B cell (primary cell): ENCODE measurements at regions not wholly inside any gene's neighbourhood (a gene's known extent, or its start where the extent isn't known, plus 50 kb on each side); places are given as distances from the start of the nearest gene placed in this dataset.
"Not testable (repeated sequence)": the region's sequence is repeated elsewhere in the genome, so short reads cannot be mapped to it uniquely, and the experiment has no call there.

Source experiments
- ATAC-seq: fragments of 200-7000 bp; cut with Tn5 transposase; one replicate; pipeline ENCODE4 v1.10.0; 2021; ENCODE audit warnings: low read depth, mild to moderate bottlenecking, moderate number of reproducible peaks, moderate library complexity
- CTCF ChIA-PET: fragments of 350-600 bp; sonication (Branson Sonifier 250); formaldehyde crosslinking; loops from one replicate; lab custom pipeline; 2021; ENCODE audit warnings: antibody characterized with exemption, inconsistent platforms; lab: Charles Lee
- POLR2A ChIA-PET: fragments of 350-600 bp; sonication (Branson Sonifier 250); formaldehyde crosslinking; loops from one replicate; lab custom pipeline; 2021; ENCODE audit warnings: antibody characterized with exemption; lab: Charles Lee
- DNase-seq: peaks from one replicate; pipeline ENCODE4 v3.0.0; 2013
- H2AFZ ChIP-seq: 2 replicates; pipeline ENCODE4 v1.6.1; 2012; ENCODE audit warnings: mild to moderate bottlenecking, low read depth, low read length; ENCODE audit not compliant: insufficient read depth, poor library complexity, severe bottlenecking
- H3K27ac ChIP-seq, 2 donors: 1 replicate in 1 of 2; 2 replicates in 1 of 2; pipeline ENCODE4 v1.5.1; 2012 to 2013; ENCODE audit warnings: low read length in 2 of 2, mild to moderate bottlenecking in 2 of 2, moderate library complexity in 1 of 2
- H3K27me3 ChIP-seq, 4 experiments: fragments of 200-600 bp in 1 of 4; sonication (generic) in 1 of 4; replicated peaks in 1 of 4; 1 replicate in 2 of 4; 2 replicates in 2 of 4; pipeline versions ENCODE4 v1.6.1 to v1.7.0; 2013 to 2016; ENCODE audit warnings: low read length in 3 of 4, mild to moderate bottlenecking in 2 of 4, mixed read lengths in 1 of 4, moderate library complexity in 1 of 4; ENCODE audit not compliant: insufficient read depth in 4 of 4, control insufficient read depth in 3 of 4; ENCODE audit errors: control extremely low read depth in 1 of 4
- H3K36me3 ChIP-seq, 2 experiments: replicated peaks in 1 of 2; 1 replicate in 1 of 2; 2 replicates in 1 of 2; pipeline versions ENCODE4 v1.6.1 to v1.7.1; 2013; ENCODE audit warnings: low read length in 1 of 2; ENCODE audit not compliant: insufficient read depth in 2 of 2, control insufficient read depth in 1 of 2; ENCODE audit errors: control extremely low read depth in 1 of 2, extremely low read depth in 1 of 2
- H3K4me1 ChIP-seq, 2 donors: fragments of 200-600 bp in 1 of 2; sonication (generic) in 1 of 2; 1 replicate in 1 of 2; 2 replicates in 1 of 2; pipeline versions ENCODE4 v1.5.1 to v1.6.1; 2013 to 2017; ENCODE audit warnings: low read length in 2 of 2; ENCODE audit not compliant: control insufficient read depth in 2 of 2, insufficient read depth in 2 of 2
- H3K4me2 ChIP-seq: replicated peaks from 2 replicates; pipeline ENCODE3; 2012; ENCODE audit warnings: mild to moderate bottlenecking, low read depth, low read length; ENCODE audit not compliant: poor library complexity, severe bottlenecking
- H3K4me3 ChIP-seq, 5 experiments: fragments of 200-600 bp in 1 of 5; sonication (generic) in 1 of 5; 1 replicate in 3 of 5; 2 replicates in 2 of 5; pipeline versions ENCODE4 v1.5.1 to v1.7.0; 2011 to 2016; ENCODE audit warnings: low read length in 4 of 5, mild to moderate bottlenecking in 4 of 5, low read depth in 2 of 5, control low read depth in 1 of 5, moderate library complexity in 1 of 5; ENCODE audit not compliant: insufficient read depth in 1 of 5; ENCODE audit errors: control extremely low read depth in 1 of 5, extremely low read depth in 1 of 5
- H3K79me2 ChIP-seq: fragments of 200-600 bp; sonication (generic); one replicate; pipeline ENCODE4 v1.6.0; 2016; ENCODE audit warnings: low read length; ENCODE audit not compliant: control insufficient read depth, insufficient read depth
- H3K9ac ChIP-seq: fragments of 200-600 bp; sonication (generic); 2 replicates; pipeline ENCODE4 v1.6.1; 2017; ENCODE audit warnings: mild to moderate bottlenecking, low read length, moderate library complexity
- H3K9me3 ChIP-seq, 3 donors: one replicate each; pipeline versions ENCODE4 v1.6.1 to v1.7.1; 2013; ENCODE audit warnings: low read length in 2 of 3; ENCODE audit not compliant: control insufficient read depth in 2 of 3, insufficient read depth in 1 of 3; ENCODE audit errors: control extremely low read depth in 1 of 3
- H4K20me1 ChIP-seq: 2 replicates; pipeline ENCODE4 v1.6.0; 2012; ENCODE audit warnings: mild to moderate bottlenecking, low read length; ENCODE audit not compliant: insufficient read depth, control insufficient read depth, poor library complexity, severe bottlenecking
- H3K27ac Mint-ChIP-seq: one replicate; pipeline ENCODE4 v1.8.0; 2021; ENCODE audit warnings: mixed read lengths
- H3K27me3 Mint-ChIP-seq: one replicate; pipeline ENCODE4 v1.8.0; 2021; ENCODE audit warnings: mixed read lengths
- H3K4me1 Mint-ChIP-seq: one replicate; pipeline ENCODE4 v1.8.0; 2021; ENCODE audit warnings: mixed read lengths
- H3K4me3 Mint-ChIP-seq: one replicate; pipeline ENCODE4 v1.8.0; 2021; ENCODE audit warnings: mixed read lengths
- H3K9me3 Mint-ChIP-seq: one replicate; pipeline ENCODE4 v1.8.0; 2022; ENCODE audit warnings: mixed read lengths; ENCODE audit not compliant: insufficient read depth
- EZH2 ChIP-seq: IDR thresholded peaks from 2 replicates; pipeline ENCODE4 v1.6.1; 2012; ENCODE audit warnings: borderline replicate concordance, low read depth, mild to moderate bottlenecking, moderate library complexity, low read length; ENCODE audit not compliant: insufficient read depth, poor library complexity, severe bottlenecking
- WGBS: methylation state at CpG from one replicate; pipeline ENCODE4 v1.1.5; 2013; ENCODE audit warnings: missing lambda C conversion rate; ENCODE audit not compliant: insufficient coverage; 5-methylcytosine and 5-hydroxymethylcytosine counted together
- intact Hi-C: fragments of 100-400 bp; cut with micrococcal nuclease; formaldehyde crosslinking; loops from one replicate; pipeline ENCODE4 v1.10.0; 2022
- TF ChIP-seq, protein P1 (sequence below): fragments of 200-600 bp; IDR thresholded peaks from one replicate; pipeline ENCODE4 v1.8.0; 2022; ENCODE audit warnings: antibody characterized with exemption, mild to moderate bottlenecking

DNA sequence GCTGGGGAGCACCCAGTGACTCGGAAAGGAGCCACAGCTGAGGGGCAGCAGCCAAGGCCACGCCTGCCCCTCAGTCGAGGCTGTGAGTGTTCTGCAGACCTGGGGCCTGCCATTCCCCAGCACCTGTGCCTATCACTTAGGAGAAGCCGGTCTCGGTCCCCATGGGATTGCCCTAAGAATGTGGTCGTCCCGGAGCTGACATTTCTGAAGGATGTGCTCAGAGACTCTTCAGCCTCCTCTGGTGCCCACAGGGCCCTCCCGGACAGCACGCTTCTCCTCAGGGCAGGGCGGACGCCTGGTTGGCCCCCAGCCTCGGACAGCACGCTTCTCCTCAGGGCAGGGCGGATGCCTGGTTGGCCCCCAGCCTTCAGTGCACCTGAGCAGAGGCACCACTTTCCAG, 223.9 kb downstream of the ERMARD start:
- no peak for DNase-seq

DNA sequence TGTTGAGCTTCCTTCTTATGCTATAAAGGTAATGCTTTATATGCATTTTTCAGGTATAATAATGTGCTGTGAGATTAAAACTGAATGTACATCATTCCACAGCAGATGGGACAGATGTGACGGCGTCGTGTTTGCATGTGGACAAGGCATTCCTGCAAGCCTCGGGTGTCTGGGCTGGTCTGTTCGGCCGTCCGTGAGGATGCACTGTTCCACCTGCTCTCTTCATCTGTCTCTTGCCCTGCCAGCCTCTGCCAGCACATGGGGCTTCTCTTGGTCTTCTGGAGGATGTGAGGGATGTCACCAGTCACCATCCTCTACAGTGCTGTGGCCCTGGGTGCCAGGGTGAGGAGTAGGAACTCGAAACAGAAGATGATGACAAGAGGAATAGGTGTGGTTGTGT, 223.2 kb downstream of the ERMARD start:
- Histone ChIP-seq H3K9ac (no peak overlapping the region), H4K20me1 (no peaks in the 10 kb centered on the region), H3K27ac (no peak overlapping the region), H3K36me3 (no peaks in the 10 kb centered on the region), H2AFZ (no peak overlapping the region), H3K4me3 (no peak overlapping the region), H3K27me3 (no peaks in the 10 kb centered on the region), H3K9me3 (no peaks in the 10 kb centered on the region), H3K79me2 (no peaks in the 10 kb centered on the region), H3K4me1 (no peaks in the 10 kb centered on the region), H3K4me2 (no peak overlapping the region)
- ATAC-seq (no peak), DNase-seq (no peak)
- TF ChIP-seq, protein P1, sequence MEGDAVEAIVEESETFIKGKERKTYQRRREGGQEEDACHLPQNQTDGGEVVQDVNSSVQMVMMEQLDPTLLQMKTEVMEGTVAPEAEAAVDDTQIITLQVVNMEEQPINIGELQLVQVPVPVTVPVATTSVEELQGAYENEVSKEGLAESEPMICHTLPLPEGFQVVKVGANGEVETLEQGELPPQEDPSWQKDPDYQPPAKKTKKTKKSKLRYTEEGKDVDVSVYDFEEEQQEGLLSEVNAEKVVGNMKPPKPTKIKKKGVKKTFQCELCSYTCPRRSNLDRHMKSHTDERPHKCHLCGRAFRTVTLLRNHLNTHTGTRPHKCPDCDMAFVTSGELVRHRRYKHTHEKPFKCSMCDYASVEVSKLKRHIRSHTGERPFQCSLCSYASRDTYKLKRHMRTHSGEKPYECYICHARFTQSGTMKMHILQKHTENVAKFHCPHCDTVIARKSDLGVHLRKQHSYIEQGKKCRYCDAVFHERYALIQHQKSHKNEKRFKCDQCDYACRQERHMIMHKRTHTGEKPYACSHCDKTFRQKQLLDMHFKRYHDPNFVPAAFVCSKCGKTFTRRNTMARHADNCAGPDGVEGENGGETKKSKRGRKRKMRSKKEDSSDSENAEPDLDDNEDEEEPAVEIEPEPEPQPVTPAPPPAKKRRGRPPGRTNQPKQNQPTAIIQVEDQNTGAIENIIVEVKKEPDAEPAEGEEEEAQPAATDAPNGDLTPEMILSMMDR, result no peak
- no peak for TF ChIP-seq EZH2
- no peak overlapping the region for H3K4me3 Mint-ChIP-seq
- POLR2A ChIA-PET, result no interaction called here
- H3K9me3 Mint-ChIP-seq, result no peaks in the 10 kb centered on the region
- intact Hi-C loops, result no loop called here
- no peaks in the 10 kb centered on the region for H3K4me1 Mint-ChIP-seq
- no peak overlapping the region for H3K27ac Mint-ChIP-seq
- WGBS, result 88% methylated on average over 7 of the region's 8 CpGs
- CTCF ChIA-PET, result no interaction called here
- peaks cover 8% of the 10 kb centered on the region for H3K27me3 Mint-ChIP-seq

More for the DNA sequence above, 223.9 kb downstream of the ERMARD start:
- TF ChIP-seq EZH2, result no peak
- TF ChIP-seq, protein P1, result no peak
- POLR2A ChIA-PET, result interaction anchor here (0.6 kb wide), 1 partner anchor 583 kb away, joined by 3 read pairs; no protein-coding TSS in a partner anchor
- H3K9ac ChIP-seq, result no peak overlapping the region
- no peak overlapping the region for H3K4me2 ChIP-seq
- H3K27ac ChIP-seq, result no peak overlapping the region
- WGBS, result 91% methylated on average over 14 of the region's 14 CpGs
- no peaks in the 10 kb centered on the region for H4K20me1 ChIP-seq
- CTCF ChIA-PET, result no interaction called here
- H3K9me3 Mint-ChIP-seq, result no peaks in the 10 kb centered on the region
- H3K27me3 ChIP-seq, result no peaks in the 10 kb centered on the region
- no peaks in the 10 kb centered on the region for H3K36me3 ChIP-seq
- H2AFZ ChIP-seq, result no peak overlapping the region
- intact Hi-C loops, result no loop called here
- no peaks in the 10 kb centered on the region for H3K79me2 ChIP-seq
- H3K4me3 Mint-ChIP-seq, result no peak overlapping the region
- no peaks in the 10 kb centered on the region for H3K4me1 ChIP-seq
- no peaks in the 10 kb centered on the region for H3K4me1 Mint-ChIP-seq
- H3K9me3 ChIP-seq, result no peaks in the 10 kb centered on the region
- no peak for ATAC-seq
- H3K4me3 ChIP-seq, result no peak overlapping the region
- H3K27ac Mint-ChIP-seq, result no peak overlapping the region
- peaks cover 8% of the 10 kb centered on the region for H3K27me3 Mint-ChIP-seq

DNA sequence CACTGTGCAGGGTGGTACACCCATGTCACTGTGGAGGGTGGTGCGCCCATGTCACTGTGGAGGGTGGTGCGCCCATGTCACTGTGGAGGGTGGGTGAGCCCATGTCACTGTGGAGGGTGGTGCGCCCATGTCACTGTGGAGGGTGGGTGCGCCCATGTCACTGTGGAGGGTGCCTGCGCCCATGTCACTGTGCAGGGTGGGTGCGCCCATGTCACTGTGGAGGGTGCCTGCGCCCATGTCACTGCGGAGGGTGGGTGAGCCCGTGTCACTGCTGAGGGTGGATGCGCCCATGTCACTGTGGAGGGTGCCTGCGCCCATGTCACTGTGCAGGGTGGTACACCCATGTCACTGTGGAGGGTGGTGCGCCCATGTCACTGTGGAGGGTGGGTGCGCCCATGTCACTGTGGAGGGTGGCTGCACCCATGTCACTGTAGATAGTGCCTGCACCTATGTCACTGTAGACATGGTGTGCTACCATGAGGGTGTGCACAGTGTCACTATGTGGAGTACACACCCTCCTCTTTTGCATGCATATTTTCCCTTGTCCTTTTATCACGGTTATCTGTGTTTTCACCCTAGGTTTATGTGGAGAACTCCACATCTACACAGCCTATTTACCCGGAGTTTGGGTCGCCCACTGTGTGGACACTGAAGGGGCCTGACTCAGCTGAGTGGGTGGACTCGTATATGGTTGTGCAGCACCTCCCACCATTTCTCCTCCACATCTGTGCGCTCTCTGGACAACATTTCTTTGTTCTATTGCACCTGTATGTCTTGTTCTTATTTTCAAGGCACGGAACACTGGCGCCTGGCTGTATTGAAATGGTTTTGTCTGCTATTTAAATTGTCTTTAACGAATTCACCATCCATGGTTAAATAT, 222.4 kb downstream of the ERMARD start:
- CTCF ChIA-PET, POLR2A ChIA-PET, H3K4me3 Mint-ChIP-seq: not testable (repeated sequence)

More for the DNA sequence above, 222.4 kb downstream of the ERMARD start:
- H3K4me2 ChIP-seq, H2AFZ ChIP-seq, intact Hi-C loops, H3K9ac ChIP-seq, H3K9me3 ChIP-seq, H3K27me3 Mint-ChIP-seq, H3K4me1 ChIP-seq, H3K4me1 Mint-ChIP-seq, ATAC-seq, H4K20me1 ChIP-seq, H3K79me2 ChIP-seq, H3K27ac Mint-ChIP-seq, H3K27ac ChIP-seq, H3K36me3 ChIP-seq, H3K4me3 ChIP-seq, DNase-seq, H3K27me3 ChIP-seq, H3K9me3 Mint-ChIP-seq: not testable (repeated sequence)
- WGBS, result 92% methylated on average over 15 of the region's 21 CpGs
